ENCODE measurements at regions not wholly inside any gene's neighbourhood (a gene's known extent, or its start where the extent isn't known, plus 50 kb on each side); places are given as distances from the start of the nearest gene placed in this dataset.

DNA sequence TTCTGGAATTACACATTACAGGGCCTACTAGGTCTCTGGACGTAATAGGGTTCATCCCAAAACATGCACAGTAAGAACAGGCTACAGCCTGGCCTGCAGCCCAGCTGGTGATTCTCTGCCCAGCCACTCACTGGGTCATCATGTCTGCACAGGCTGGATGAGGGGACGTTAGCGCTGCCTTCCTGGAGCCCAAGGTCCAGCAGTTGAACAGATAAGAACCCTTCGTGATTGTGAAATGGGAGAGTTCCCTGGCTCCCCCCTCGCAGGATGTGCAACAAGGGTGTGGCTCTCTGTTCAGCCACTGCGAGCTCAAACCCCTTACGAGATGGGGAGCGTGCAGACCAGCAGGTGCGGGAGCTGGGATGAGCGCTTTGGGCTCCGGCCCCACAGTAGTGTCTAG, 200.0 kb upstream of the CDH5 start:
- DNase-seq (ENCODE audit: insufficient read length, low spot score) (no peak), FAIRE-seq (no peak)
- TF ChIP-seq POLR2A (IDR thresholded peaks at IDR 0.05; ENCODE audit: low read depth, low read length) = no peak

DNA sequence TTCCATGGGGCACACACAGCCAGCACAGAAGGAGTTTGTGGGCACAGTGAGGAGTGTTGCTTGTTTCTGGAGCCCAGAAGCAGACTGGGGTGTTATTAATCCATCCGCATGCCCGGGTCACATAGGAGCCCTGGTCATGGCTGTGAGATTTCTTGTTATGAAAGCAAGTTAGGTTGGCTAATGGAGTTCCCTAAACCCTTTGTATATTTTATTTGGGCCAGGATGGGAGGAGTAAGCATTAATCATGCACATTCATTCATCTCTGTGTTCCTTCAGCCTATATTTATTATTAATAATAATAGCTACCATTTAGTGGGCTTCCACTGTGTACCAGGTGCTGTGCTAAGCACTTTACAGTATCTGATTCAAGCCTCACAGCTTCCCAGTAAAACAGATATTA, 200.6 kb upstream of the CDH5 start:
- DNase-seq (ENCODE audit: insufficient read length, low spot score) (no peak), FAIRE-seq (no peak)
- TF ChIP-seq POLR2A (IDR thresholded peaks at IDR 0.05; ENCODE audit: low read depth, low read length) = no peak

DNA sequence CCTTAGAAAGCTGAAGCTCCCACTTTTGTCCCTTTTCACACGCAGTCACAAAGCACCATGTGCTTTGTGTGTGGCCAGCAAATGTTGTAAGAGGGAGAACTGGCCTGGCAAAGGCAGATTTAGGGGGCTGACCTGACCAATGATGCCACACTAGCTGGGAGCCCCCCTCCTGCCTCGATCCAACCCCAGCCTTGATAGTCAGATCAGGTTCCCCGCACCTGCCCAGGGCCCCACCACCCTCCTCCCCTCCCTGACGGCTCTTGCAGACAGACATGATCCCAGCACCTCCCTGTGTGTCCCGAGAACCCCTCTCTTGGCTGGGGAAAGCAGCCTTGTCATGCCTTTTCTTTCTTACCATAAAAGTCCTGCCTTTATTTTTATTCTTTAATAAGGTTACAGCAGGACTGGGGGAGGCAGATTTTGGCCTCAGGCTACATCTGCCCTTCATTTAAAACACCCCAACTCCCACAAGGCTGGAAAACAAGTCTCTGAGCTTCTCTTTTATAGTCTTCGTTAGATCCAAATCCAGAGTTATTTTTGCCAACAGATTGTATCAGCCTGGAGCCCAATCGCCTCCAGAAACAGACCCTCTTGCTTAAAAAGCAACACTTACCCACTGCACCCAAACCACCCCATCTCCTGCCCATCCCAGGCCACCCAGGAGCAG, 201.8 kb upstream of the CDH5 start:
- DNase-seq (ENCODE audit: insufficient read length, low spot score) (no peak), FAIRE-seq (no peak)
- no peak for TF ChIP-seq POLR2A (IDR thresholded peaks at IDR 0.05; ENCODE audit: low read depth, low read length)

DNA sequence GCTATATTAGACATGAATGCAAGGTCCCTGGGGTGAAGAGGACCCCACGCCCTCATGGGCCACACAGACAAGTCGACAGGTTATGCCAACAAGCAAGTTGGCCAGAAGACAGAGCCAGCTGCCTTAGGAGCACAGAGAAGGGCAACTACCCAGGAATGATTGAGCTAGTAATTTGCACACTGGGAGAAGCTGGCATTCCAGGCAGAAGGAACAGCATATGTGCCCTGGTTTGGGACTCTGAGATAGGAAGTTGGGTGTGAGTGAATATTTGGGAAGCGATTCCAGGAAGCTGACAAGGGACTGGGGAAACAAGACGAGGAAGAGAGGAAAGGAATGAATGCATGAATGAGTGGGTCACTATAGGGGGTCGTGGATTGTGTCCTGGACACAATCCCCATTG, 203.7 kb upstream of the CDH5 start:
- no peak for TF ChIP-seq POLR2A (IDR thresholded peaks at IDR 0.05; ENCODE audit: low read depth, low read length)
- FAIRE-seq (no peak), DNase-seq (ENCODE audit: insufficient read length, low spot score) (no peak)

DNA sequence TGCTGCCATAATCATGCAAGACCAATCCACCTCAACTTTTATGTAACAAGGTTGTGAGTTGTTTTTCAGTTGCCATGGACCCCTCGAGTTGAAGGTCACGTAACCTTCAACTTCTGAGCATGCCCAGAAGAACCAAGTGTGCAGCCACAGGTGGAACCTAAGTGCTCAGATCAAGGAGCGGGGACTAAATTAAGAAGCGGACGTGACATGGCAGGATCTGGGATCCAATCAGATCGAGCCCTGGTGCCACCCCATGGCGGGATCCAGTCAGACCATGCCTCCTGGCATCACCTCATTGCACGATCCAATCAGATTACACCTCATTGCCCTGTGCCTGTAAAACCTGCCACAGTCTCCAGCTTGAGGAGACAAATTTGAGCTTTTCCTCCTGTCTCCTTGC, 204.5 kb upstream of the CDH5 start:
- no peak for TF ChIP-seq POLR2A (IDR thresholded peaks at IDR 0.05; ENCODE audit: low read depth, low read length)
- DNase-seq (ENCODE audit: insufficient read length, low spot score) = no peak

DNA sequence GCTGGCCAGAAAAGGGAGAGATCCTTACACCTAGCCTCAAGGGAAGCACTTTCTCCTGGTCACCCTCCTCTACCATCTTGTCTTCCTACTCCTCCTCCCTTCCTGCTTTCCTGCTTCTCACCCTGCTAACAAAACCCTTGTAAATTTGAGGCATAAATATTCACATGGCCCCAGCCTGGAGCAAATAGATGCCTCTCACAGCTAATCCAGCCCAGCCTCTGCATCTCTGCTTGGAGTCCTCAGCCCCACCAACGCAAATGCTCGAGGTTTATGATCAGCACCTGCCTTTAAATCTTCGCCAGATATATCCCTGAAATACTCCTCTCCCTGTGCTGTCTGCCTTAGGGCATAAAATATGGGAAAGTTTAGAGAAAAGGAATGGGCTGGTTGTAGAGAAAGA, 205.2 kb upstream of the CDH5 start:
- DNase-seq (ENCODE audit: insufficient read length, low spot score) (no peak), FAIRE-seq (no peak)
- no peak for TF ChIP-seq POLR2A (IDR thresholded peaks at IDR 0.05; ENCODE audit: low read depth, low read length)

More for the DNA sequence above, 204.5 kb upstream of the CDH5 start:
- FAIRE-seq = no peak

DNA sequence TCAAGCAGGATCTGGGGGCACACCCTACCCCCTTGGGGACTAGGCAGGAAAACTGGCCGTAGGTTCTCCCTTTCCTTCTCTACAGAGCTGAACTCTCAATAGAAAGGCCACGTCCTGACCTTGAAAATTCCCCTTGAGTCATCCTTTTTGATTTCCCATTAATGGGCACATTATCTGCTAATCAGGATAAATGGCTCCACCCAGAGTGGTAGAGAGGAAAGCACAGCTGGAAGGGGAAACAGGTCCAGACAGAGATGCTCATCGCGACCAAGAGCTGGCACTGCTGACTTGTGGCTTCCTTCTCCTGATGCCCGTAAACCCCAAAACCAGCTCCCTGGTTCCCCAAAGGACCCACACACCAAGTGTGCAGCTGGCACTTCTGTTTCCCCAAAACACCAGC, 206.5 kb upstream of the CDH5 start:
- no peak for TF ChIP-seq POLR2A (IDR thresholded peaks at IDR 0.05; ENCODE audit: low read depth, low read length)
- no peak for DNase-seq (ENCODE audit: insufficient read length, low spot score)
- no peak for FAIRE-seq

DNA sequence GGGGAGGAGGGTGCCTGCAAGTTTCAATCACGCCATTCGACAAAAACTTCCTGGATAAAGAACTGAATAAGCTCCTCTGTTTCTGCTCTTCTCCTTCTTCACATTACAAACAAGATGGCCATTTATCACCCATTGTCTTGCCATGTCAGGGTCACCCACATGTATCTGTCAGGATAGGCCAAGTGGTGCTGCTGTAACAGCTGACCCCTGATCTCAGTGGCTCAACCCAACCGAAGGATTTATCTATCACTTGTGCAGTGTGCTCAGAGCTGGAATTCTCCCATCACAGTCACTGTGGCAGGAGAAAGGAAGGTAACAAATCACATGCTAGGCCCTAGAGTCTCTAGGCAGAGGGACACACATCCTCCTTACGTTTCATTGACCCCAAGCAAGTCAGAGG, 210.0 kb upstream of the CDH5 start:
- DNase-seq (ENCODE audit: insufficient read length, low spot score) = no peak
- no peak for FAIRE-seq
- TF ChIP-seq POLR2A (IDR thresholded peaks at IDR 0.05; ENCODE audit: low read depth, low read length) = no peak

DNA sequence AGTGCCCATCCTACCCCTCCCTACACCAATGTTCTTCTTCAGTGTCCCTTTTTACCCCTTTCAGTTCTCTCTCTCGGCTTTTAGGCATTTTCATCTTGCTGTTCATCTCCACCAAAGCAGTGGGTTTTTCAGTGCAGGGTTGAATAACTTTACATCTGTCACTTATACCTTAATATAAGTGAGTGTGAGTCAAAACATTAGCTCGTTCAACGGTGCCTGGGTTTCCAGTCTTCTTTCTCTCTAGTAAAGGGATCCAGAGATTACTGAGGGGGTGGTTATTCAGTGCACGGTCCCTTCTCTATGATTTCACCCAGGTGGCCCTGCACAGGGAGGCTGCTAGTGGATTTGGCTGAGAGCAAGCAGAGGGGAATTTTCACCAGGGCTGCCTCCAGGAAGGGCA, 210.6 kb upstream of the CDH5 start:
- DNase-seq (ENCODE audit: insufficient read length, low spot score) (no peak), FAIRE-seq (no peak)
- TF ChIP-seq POLR2A (IDR thresholded peaks at IDR 0.05; ENCODE audit: low read depth, low read length) = no peak

DNA sequence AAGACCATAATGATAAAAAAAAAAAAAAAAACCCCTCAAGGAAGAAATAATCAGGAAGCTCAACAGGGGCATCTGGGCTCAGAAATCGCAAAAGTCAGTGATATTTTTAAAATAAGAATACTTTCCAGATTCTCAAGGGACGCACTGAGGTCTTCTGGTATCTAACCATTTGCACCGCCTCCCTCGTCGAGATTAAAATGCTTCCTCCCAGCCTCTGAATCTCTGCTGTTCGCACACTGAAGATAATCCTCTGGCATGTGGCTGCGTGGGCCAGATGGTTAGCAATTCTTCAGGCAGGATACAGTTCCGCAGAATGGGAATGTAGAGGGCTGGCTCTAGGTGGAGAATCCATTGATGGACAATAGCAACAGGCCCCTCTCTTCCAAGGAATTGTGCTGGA, 211.7 kb upstream of the CDH5 start:
- FAIRE-seq (no peak), DNase-seq (ENCODE audit: insufficient read length, low spot score) (no peak)
- no peak for TF ChIP-seq POLR2A (IDR thresholded peaks at IDR 0.05; ENCODE audit: low read depth, low read length)

DNA sequence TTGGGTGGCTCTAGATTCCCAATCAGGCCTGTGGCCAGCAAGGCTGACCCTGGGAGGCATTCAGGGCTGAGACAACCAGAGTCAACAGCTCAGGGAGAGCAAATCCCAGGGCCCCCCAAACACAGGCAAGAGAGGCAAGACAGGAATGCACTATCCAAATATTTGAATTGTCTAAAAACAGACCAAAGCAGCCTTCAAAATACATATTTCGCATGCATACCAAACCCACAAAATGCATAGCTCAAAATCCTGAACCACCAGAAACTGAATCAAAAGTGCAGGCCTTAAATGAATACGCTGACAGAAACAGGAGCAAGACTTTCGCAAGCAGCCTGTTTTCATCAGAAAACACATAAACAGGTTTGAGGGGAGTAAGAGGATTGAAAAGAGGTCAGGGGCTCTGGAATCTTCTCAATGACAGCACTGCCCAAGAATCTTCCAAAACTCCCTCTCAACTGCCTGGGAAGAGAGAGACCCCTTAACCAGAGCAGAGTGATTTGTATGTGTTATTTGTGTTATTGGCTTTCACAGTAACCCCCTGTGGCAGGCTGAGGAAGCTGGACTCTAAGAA, 213.6 kb upstream of the CDH5 start:
- TF ChIP-seq POLR2A (IDR thresholded peaks at IDR 0.05; ENCODE audit: low read depth, low read length) = no peak
- no peak for FAIRE-seq

DNA sequence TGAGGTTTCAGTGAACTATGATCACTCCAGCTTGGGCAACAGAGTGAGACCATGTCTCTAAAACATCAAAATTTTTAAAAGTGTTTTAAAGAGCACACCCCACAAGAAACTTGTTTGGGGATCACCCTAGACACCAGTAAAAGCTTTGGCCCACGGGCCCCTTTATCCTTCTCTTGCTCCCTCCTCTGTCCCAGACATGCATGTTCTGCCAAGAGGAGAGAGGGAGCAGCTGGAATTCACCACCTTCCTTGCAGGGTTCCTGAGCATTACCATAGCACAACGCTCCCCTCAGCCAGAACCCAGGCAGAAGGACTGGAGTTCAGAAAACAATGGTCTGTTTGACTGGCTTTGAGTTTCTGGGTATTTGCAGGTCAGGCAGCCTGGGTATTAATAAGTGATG, 214.3 kb upstream of the CDH5 start:
- DNase-seq (ENCODE audit: insufficient read length, low spot score) = no peak
- TF ChIP-seq POLR2A (IDR thresholded peaks at IDR 0.05; ENCODE audit: low read depth, low read length) = no peak
- FAIRE-seq = no peak

More for the DNA sequence above, 213.6 kb upstream of the CDH5 start:
- DNase-seq (ENCODE audit: insufficient read length, low spot score) = no peak

DNA sequence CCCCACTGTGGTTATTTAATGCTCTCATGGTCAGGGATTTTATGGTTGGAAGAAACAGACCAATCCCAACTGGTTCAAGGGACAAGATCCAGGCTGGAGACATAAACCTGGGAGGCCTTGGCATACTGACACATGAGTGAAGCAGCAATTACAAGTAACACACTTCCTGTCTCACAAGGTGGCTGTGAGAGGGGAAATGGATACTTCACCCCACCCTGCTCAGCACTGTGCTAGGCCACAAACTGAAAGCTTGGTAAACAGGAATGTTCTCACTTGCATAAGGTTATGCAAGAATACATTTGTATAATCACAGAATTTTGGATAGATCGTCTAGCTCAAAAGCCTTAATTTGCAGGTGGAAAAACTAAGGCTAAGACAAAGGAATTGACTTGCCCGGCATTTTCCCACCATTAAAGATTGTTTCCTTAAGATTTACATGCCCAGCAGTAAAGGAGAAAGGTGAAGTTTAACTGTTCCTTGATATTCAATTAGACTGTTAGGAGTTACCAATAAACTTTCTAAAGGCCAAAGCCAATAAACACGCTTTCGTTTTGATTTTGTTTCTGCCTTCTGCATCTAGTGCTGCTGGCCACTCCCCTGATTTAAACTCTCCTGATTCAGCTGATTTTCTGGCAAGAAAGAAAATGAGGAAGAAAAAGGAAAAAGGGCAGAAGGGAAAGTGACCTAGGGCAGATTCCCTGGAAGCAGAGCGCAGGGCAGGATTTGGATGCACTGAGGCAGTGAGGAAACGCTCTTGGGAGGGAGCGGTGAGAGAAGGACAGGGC, 215.6 kb upstream of the CDH5 start:
- no peak for TF ChIP-seq POLR2A (IDR thresholded peaks at IDR 0.05; ENCODE audit: low read depth, low read length)
- FAIRE-seq (no peak), DNase-seq (ENCODE audit: insufficient read length, low spot score) (no peak)

DNA sequence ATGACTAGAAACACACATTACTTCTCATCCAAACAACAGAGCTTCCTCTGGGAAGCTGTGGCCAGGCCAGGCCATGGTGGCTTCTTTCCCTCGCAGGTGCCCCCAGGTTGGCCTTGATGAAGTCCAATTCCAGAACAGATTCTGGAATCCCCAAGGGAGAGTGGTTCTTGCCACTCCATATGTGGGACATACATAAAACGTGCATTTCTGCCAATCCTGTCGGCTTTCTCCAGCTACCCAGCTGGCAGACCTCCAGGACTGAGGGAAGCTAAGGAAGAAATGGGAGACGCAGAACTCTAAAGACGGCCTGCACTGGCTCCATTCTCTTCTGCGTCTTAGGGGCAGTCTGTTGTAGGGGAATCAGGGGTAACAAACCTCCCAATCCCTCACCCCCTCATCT, 219.2 kb upstream of the CDH5 start:
- no peak for DNase-seq (ENCODE audit: insufficient read length, low spot score)
- TF ChIP-seq POLR2A (IDR thresholded peaks at IDR 0.05; ENCODE audit: low read depth, low read length) = no peak
- no peak for FAIRE-seq

DNA sequence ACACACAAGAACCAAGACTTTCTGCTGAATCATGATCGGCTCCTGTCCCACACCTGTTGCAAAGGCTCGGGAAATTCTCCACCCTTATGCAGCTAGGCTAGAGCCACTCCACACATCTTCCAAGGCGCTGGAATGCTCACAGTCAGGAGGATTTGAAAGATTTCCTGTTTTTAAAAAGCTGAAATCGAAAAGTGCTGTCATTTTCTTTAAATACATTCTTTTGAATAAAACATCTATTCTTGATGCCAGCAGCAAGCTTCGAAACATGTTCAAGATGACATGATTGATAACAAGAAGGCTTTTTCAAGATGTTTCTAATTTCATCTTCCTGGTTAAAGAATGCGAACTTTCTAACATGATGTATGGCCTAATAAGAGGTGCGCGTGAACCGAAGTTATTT, 219.7 kb upstream of the CDH5 start:
- no peak for FAIRE-seq
- DNase-seq (ENCODE audit: insufficient read length, low spot score) = no peak
- no peak for TF ChIP-seq POLR2A (IDR thresholded peaks at IDR 0.05; ENCODE audit: low read depth, low read length)

All from H54 (cell line).